ENCODE measurements at regions not wholly inside any gene's neighbourhood (a gene's known extent, or its start where the extent isn't known, plus 50 kb on each side); places are given as distances from the start of the nearest gene placed in this dataset.

GRCh38 chr14:101048766-101049165 lies 145.2 kb upstream of the RTL1 start:
- DNase-seq, result no peak

- DNase-seq, result no peak
Measured at GRCh38 chr14:101049511-101049910, 146.0 kb upstream of the RTL1 start.

- no peak for DNase-seq
Measured at GRCh38 chr14:101049942-101050341, 146.4 kb upstream of the RTL1 start.

- DNase-seq, result no peak
Measured at GRCh38 chr14:101050901-101051490, 147.5 kb upstream of the RTL1 start.

GRCh38 chr14:101054671-101055070 lies 151.1 kb upstream of the RTL1 start:
- no peak for DNase-seq

GRCh38 chr14:101055106-101055662 lies 151.7 kb upstream of the RTL1 start:
- no peak for DNase-seq

- no peak for DNase-seq
Measured at GRCh38 chr14:101055776-101056374, 152.4 kb upstream of the RTL1 start.

- DNase-seq, result no peak
Measured at GRCh38 chr14:101056446-101056845, 152.9 kb upstream of the RTL1 start.

GRCh38 chr14:101057394-101057793 lies 153.9 kb upstream of the RTL1 start:
- DNase-seq, result no peak

GRCh38 chr14:101058571-101058970 lies 155.0 kb upstream of the RTL1 start:
- DNase-seq, result no peak

GRCh38 chr14:101060171-101060601 lies 156.7 kb upstream of the RTL1 start:
- no peak for DNase-seq

- DNase-seq, result no peak
Measured at GRCh38 chr14:101061411-101062064, 158.0 kb upstream of the RTL1 start.

- DNase-seq, result no peak
Measured at GRCh38 chr14:101062065-101062450, 158.5 kb upstream of the RTL1 start.

GRCh38 chr14:101062601-101063000 lies 159.1 kb upstream of the RTL1 start:
- DNase-seq, result no peak

GRCh38 chr14:101063121-101063520 lies 159.6 kb upstream of the RTL1 start:
- DNase-seq, result no peak

- no peak for DNase-seq
Measured at GRCh38 chr14:101064121-101064661, 160.7 kb upstream of the RTL1 start.

GRCh38 chr14:101064718-101065117 lies 161.2 kb upstream of the RTL1 start:
- no peak for DNase-seq

- no peak for DNase-seq
Measured at GRCh38 chr14:101065246-101065645, 161.7 kb upstream of the RTL1 start.

- DNase-seq, result no peak
Measured at GRCh38 chr14:101065696-101066694, 162.5 kb upstream of the RTL1 start.

- no peak for DNase-seq
Measured at GRCh38 chr14:101066826-101067510, 163.4 kb upstream of the RTL1 start.

- no peak for DNase-seq
Measured at GRCh38 chr14:101068313-101069227, 165.0 kb upstream of the RTL1 start.

Measured in cerebellar nuclear complex (tissue), 1 donor.